GM23248 (cell line): ENCODE measurements at regions not wholly inside any gene's neighbourhood (a gene's known extent, or its start where the extent isn't known, plus 50 kb on each side); places are given as distances from the start of the nearest gene placed in this dataset.

ENCODE experiments used
- DNase-seq: peaks from one replicate; pipeline ENCODE4 v3.0.0-alpha.2; 2015
- H2AFZ ChIP-seq: fragments of 200-600 bp; sonication (generic); 2 replicates; pipeline ENCODE4 v1.6.1; 2016; ENCODE audit warnings: antibody characterized with exemption
- H3F3A ChIP-seq: fragments of 200-600 bp; sonication (generic); 2 replicates; pipeline ENCODE4 v1.6.1; 2016; ENCODE audit warnings: mild to moderate bottlenecking, antibody characterized with exemption, mixed run types; ENCODE audit not compliant: insufficient read depth
- H3K27ac ChIP-seq: fragments of 200-600 bp; sonication (generic); 2 replicates; pipeline ENCODE4 v1.5.1; 2016; ENCODE audit warnings: mild to moderate bottlenecking
- H3K27me3 ChIP-seq: fragments of 200-600 bp; sonication (generic); replicated peaks from 2 replicates; pipeline ENCODE4 v1.6.1; 2016; ENCODE audit warnings: mild to moderate bottlenecking; ENCODE audit not compliant: insufficient read depth
- H3K36me3 ChIP-seq: fragments of 200-600 bp; sonication (generic); 2 replicates; pipeline ENCODE4 v1.6.1; 2016; ENCODE audit warnings: low read depth, mild to moderate bottlenecking
- H3K4me1 ChIP-seq: fragments of 200-600 bp; sonication (generic); 2 replicates; pipeline ENCODE4 v1.6.1; 2016; ENCODE audit warnings: mild to moderate bottlenecking; ENCODE audit not compliant: insufficient read depth
- H3K4me2 ChIP-seq: fragments of 200-600 bp; sonication (generic); one replicate; pipeline ENCODE4 v1.6.1; 2016; ENCODE audit warnings: mild to moderate bottlenecking; ENCODE audit not compliant: unreplicated experiment
- H3K4me3 ChIP-seq: fragments of 200-600 bp; sonication (generic); 2 replicates; pipeline ENCODE4 v1.5.1; 2016; ENCODE audit warnings: mild to moderate bottlenecking
- H3K79me2 ChIP-seq: fragments of 200-600 bp; sonication (generic); 2 replicates; pipeline ENCODE4 v1.6.1; 2016; ENCODE audit warnings: mild to moderate bottlenecking; ENCODE audit not compliant: insufficient read depth
- H3K9ac ChIP-seq: fragments of 200-600 bp; sonication (generic); 2 replicates; pipeline ENCODE4 v1.6.1; 2016; ENCODE audit warnings: mild to moderate bottlenecking
- H3K9me2 ChIP-seq: fragments of 200-600 bp; sonication (generic); 2 replicates; pipeline ENCODE4 v1.6.1; 2016; ENCODE audit warnings: mixed run types, mild to moderate bottlenecking, moderate library complexity; ENCODE audit not compliant: insufficient read depth
- H3K9me3 ChIP-seq: fragments of 200-600 bp; sonication (generic); one replicate; pipeline ENCODE4 v1.6.1; 2017; ENCODE audit warnings: low read depth
- H4K20me1 ChIP-seq: fragments of 200-600 bp; sonication (generic); 2 replicates; pipeline ENCODE4 v1.6.0; 2016; ENCODE audit not compliant: insufficient read depth
- EZH2 ChIP-seq: fragments of 200-600 bp; sonication (generic); IDR thresholded peaks from 2 replicates; pipeline ENCODE4 v1.6.1; 2018; ENCODE audit warnings: antibody characterized with exemption, mild to moderate bottlenecking; ENCODE audit not compliant: insufficient read depth, poor library complexity, severe bottlenecking
- EZH2phosphoT487 ChIP-seq: fragments of 200-600 bp; sonication (generic); IDR thresholded peaks from 2 replicates; pipeline ENCODE4 v1.6.1; 2018; ENCODE audit warnings: antibody characterized with exemption, moderate library complexity, mild to moderate bottlenecking, low read depth; ENCODE audit not compliant: insufficient read depth
- WGBS, 2 experiments: methylation state at CpG; one replicate each; pipeline ENCODE4 v1.1.6; 2015 to 2017; ENCODE audit warnings: low lambda C conversion rate in 2 of 2, low coverage in 1 of 2; ENCODE audit errors: missing lambda C conversion rate in 2 of 2; 5-methylcytosine and 5-hydroxymethylcytosine counted together
- in situ Hi-C: fragments of 300-500 bp; cut with MboI; formaldehyde crosslinking; loops from 2 replicates; pipeline ENCODE4 v1.15.0; 2020

DNA sequence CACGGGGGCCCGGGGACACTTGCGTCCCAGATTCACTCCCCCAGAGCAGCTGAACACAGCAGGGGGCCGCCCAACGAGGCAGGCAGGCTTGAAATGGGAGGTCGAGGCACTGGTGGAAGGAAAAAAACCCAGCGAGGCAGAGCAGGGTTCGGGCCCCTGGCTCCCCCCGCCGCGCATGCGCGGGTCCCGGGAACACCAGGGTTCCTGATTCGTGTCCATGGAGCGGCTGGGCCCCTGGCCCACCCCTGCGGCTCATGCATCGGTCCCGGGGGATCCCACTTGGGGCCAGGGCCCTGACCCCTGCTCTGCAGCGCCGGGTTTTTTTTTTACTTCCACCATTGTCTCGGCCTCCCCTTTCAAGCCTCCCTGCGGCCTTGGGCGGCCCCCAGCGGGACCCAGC lies 321.5 kb downstream of the ALG10 start:
- TF ChIP-seq EZH2 (no peak), EZH2phosphoT487 (no peak)
- Histone ChIP-seq H3K9me3 (no peaks in the 10 kb centered on the region), H3F3A (no peaks in the 10 kb centered on the region), H3K9ac (no peak overlapping the region), H3K27ac (no peak overlapping the region), H2AFZ (no peak overlapping the region), H3K4me3 (no peak overlapping the region), H4K20me1 (no peaks in the 10 kb centered on the region), H3K4me2 (no peak overlapping the region), H3K4me1 (no peaks in the 10 kb centered on the region), H3K36me3 (no peaks in the 10 kb centered on the region), H3K79me2 (no peaks in the 10 kb centered on the region), H3K27me3 (no peaks in the 10 kb centered on the region), H3K9me2 (no peaks in the 10 kb centered on the region)
- in situ Hi-C loops: no loop called here
- 52 to 53% methylated on average over 15 to 25 of the region's 25 CpGs for WGBS, 2 experiments
- no peak for DNase-seq

DNA sequence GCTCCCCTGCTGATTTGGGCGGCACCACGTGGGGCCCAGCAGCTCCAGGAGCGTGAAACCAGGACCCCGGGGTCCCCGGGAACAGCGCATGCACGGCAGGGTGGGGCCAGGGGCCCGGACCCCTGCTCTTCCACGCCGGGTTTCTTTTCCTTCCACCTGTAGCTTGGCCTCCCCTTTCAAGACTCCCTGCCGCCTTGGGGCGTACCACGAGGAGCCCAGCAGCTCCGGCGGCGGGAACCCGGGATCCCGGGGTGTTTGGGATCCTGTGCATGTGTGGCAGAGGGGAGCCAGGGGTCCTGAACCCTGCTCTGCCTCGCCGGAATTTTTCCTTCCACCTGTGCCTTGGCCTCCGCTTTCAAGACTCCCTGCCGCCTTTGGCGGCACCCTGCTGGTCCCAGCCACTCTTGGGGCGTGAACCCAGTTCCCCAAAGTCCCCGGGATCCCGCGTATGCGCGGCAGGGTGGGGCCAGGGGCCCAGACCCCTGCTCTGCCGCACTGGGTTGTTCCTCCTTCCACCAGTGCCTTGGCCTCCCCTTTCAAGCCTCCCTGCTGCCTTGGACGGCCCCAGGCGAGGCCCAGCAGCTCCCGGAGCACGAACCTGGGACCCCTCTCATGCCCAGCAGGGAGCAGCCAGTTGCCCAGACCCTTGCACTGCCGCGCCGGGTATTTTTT lies 322.7 kb downstream of the ALG10 start:
- Histone ChIP-seq H2AFZ (no peak overlapping the region), H3F3A (no peaks in the 10 kb centered on the region), H3K4me3 (no peak overlapping the region), H3K9me2 (no peaks in the 10 kb centered on the region), H3K27ac (no peak overlapping the region), H3K4me2 (no peak overlapping the region), H3K9ac (no peak overlapping the region), H3K9me3 (no peaks in the 10 kb centered on the region), H3K4me1 (no peaks in the 10 kb centered on the region), H3K27me3 (no peaks in the 10 kb centered on the region), H3K79me2 (no peaks in the 10 kb centered on the region), H3K36me3 (no peaks in the 10 kb centered on the region), H4K20me1 (no peaks in the 10 kb centered on the region)
- in situ Hi-C loops: no loop called here
- 46 to 57% methylated on average over 30 to 37 of the region's 37 CpGs for WGBS, 2 experiments
- no peak for DNase-seq
- no peak for TF ChIP-seq EZH2phosphoT487
- no peak for TF ChIP-seq EZH2

DNA sequence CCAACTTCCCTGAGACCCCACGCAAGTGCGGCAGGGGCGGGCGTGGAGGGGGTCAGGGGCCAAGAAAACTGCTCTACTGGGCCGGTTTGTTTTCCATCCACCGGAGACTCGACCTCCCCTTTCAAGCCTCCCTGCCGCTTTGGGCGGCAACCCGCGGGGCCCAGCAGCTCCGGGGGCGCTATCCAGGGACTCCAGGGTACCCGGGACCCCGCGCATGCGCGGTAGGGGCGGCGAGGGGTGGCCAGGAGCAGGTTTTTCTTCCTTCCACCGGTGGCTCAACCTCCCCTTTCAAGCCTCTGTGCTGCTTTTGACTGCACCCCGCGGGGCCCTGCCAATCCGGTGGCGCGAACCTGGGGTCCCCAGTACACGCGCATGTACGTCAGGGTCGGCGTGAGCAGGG lies 323.5 kb downstream of the ALG10 start:
- WGBS, 2 experiments: 17 to 18% methylated on average over 29 to 31 of the region's 31 CpGs
- no peak overlapping the region for H3K27ac ChIP-seq
- H3K36me3 ChIP-seq: no peaks in the 10 kb centered on the region
- no peaks in the 10 kb centered on the region for H3F3A ChIP-seq
- in situ Hi-C loops: no loop called here
- no peaks in the 10 kb centered on the region for H3K79me2 ChIP-seq
- DNase-seq: no peak
- H3K9me3 ChIP-seq: no peaks in the 10 kb centered on the region
- TF ChIP-seq EZH2phosphoT487 (no peak), EZH2 (no peak)
- H2AFZ ChIP-seq: no peak overlapping the region
- H3K9me2 ChIP-seq: no peaks in the 10 kb centered on the region
- H3K9ac ChIP-seq: no peak overlapping the region
- no peaks in the 10 kb centered on the region for H3K4me1 ChIP-seq
- no peaks in the 10 kb centered on the region for H4K20me1 ChIP-seq
- H3K4me3 ChIP-seq: no peak overlapping the region
- H3K27me3 ChIP-seq: no peaks in the 10 kb centered on the region
- no peak overlapping the region for H3K4me2 ChIP-seq

DNA sequence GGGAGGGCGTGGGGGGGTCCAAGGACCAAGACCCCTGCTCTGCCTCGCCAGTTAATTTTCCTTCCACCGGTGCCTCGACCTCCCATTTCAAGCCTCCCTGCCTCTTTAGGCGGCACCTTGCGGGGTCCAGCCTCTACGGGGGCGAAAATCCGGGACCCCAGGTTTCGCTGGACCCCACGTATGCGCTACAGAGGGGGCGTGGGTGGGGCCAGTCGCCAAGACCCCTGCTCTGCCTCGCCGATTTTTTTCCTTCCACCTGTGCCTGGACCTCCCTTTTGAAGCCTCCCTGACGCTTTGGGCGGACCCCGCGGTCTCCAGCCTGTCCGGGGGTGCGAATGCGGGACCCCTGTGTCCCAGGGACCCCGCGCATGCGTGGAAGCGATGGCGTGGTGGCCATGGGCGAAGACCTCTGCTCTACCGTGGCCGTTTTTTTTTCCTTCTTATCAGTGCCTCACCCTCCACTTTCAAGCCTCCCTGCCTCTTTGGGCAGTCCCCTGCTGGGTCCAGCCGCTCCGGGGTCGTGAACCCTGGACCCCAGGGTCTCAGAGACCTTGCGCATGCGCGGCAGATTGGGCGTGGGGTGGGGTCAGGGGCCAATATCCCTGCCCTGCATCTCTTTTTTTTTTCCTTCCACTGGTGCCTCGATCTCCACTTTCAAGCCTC lies 324.2 kb downstream of the ALG10 start:
- H3K27me3 ChIP-seq: no peaks in the 10 kb centered on the region
- no peaks in the 10 kb centered on the region for H3K36me3 ChIP-seq
- H3K27ac ChIP-seq: no peak overlapping the region
- H3K4me3 ChIP-seq: no peak overlapping the region
- H3K9me2 ChIP-seq: no peaks in the 10 kb centered on the region
- H3K4me2 ChIP-seq: no peak overlapping the region
- H4K20me1 ChIP-seq: no peaks in the 10 kb centered on the region
- TF ChIP-seq EZH2phosphoT487 (no peak), EZH2 (no peak)
- no peaks in the 10 kb centered on the region for H3K4me1 ChIP-seq
- WGBS, 2 experiments: 28 to 29% methylated on average over 39 of the region's 39 CpGs
- H3F3A ChIP-seq: no peaks in the 10 kb centered on the region
- H3K9ac ChIP-seq: no peak overlapping the region
- H3K9me3 ChIP-seq: no peaks in the 10 kb centered on the region
- H3K79me2 ChIP-seq: no peaks in the 10 kb centered on the region
- in situ Hi-C loops: no loop called here
- no peak for DNase-seq
- no peak overlapping the region for H2AFZ ChIP-seq
